HuH-7 (cell line): ENCODE measurements at regions not wholly inside any gene's neighbourhood (a gene's known extent, or its start where the extent isn't known, plus 50 kb on each side); places are given as distances from the start of the nearest gene placed in this dataset.

Experiments used
- DNase-seq: peaks from one replicate; pipeline ENCODE4 v3.0.0; 2011; ENCODE audit warnings: low spot score

DNA sequence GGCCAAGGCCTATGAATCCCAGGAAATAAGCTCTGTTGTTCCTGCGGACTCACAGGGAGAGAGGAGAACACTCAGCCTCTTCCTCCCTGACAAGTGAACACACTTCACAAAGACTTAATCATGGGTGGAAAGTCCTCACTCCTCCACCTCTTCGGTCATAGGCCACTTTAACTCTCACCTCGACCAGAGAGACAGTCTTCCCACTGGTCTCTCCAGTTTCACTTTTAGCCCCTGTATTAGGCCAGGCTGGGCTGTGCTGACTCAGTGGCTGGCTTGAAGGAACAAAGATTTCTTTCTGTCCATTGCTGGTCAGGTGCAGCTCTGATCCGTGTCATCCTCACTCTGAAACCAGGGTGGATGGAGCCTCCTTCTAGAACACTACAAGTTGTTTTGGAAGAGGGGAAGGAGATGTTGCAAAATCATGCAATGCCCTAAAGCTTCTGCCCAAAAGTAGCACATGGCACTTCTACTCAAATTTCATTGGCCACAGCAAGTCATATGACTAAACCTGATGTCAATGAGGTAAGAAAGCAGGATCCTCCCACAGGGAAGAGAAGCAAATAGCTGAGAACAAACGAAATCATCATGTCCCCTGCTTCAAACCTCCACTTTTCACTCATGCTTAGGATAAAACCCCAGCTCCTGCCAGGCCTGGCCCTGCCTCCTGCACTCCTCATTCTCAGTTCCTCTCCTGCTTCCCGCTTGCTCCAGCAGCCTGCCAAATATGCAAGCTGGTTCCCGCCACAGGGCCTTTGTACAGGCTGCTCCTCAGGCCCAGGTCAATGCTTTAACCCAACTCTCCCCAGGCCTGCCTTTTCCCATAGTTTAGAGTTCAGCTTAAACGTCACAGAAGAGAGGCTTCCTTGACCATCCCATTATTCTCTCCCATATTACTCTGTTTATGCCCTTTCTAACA is 150.5 kb upstream of the RUNX3 start:
- DNase-seq = no peak

GRCh38 chr1:25079048-25079447 is 149.0 kb upstream of the RUNX3 start:
- no peak for DNase-seq

DNA sequence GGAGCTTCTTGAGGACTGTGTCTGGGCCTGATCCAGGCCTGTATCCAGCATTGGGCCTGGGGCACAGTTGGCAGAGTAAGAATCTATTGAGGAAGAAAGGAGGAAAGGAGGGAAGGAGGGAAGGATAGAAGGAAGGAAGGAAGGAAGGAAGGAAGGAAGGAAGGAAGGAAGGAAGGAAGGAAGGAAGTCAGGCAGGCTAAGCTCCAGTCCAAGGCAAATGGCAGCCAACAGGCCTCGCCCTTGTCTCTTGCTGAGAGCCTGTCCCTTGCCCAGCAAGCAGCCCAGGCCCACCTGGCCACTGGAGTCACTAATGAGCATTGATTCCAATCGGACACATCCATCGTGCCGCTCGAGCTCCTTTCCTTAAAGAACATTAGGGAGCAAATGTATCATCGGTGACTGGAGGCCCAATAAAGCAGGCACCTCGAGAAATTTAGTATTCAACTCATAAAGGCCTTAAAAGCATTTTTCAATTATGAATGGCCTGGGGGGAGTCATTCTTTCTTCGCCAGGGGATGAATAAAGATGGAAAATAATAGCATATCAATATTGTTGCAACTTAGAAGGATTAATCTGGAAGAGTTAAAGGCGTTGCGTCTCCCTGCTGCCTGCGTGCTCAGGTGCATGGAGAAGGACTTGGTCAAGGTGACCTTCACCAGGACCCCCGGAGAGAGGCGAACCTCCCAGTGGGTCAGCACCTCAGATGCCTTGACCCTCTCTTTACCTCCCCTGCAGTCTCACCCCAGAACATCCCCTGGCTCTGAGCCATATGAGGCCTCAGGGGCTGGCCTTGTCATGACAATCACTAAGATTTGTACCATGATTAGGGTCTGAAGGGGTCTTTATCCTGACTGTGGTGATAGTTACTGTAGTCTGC is 144.5 kb upstream of the RUNX3 start:
- no peak for DNase-seq

- no peak for DNase-seq
Observed at GRCh38 chr1:25073640-25074270, 143.7 kb upstream of the RUNX3 start.

- no peak for DNase-seq
Observed at GRCh38 chr1:25072461-25072860, 142.4 kb upstream of the RUNX3 start.

- DNase-seq = no peak
Observed at GRCh38 chr1:25068829-25069228, 138.8 kb upstream of the RUNX3 start.

DNA sequence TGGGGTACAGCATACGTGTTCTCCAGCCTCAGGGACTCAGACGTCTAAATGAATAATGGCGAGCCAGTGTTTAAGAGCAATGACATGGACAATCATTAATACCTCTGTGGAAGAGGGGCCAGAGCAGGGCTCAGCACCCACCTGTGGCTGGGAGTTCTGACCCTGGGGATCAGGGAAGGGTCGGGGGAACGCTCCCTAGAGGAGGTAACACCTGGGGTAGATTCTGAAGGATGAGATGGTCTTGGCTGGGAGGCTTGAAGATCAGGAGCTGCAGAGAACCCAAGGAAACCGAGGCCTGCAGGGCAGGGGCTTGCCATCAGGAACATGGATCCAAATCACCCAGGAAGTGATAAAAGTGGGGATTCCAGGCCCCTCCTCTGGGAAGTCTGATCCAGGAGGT is 138.2 kb upstream of the RUNX3 start:
- DNase-seq = no peak

DNA sequence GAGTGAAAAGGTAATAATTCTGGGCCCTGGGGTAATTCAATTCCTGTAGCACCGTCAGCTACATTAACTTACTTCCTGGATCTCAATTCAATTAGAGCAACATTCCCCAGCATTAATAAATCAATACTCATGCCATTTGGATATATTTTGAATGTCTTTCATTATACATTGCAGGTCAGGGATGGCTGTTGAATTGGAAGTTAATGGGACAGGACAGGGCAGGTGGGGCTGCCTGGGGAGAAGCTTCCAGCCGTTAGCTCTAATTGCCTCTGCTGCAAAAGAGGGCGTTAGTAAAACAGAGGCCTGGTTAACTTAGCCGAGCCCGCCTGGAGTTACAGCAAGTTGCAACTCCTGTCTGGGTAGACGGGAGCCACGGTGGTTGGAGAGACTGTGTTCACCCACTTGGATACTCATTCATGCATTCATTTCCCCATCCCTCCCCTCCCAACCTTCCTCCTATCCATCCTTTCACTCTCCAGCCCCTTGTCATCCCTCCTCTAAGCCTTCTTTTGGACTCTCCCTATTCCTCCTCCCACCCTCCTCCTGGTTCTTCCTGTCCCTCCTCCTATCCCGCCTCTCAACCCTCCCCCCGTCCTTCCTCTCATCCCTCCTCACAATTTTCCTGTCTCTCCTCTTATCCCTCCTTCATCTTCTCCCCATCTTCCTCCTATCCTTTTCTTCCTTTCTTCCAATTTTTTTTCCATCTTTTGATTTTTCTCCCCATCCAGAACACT is 137.6 kb upstream of the RUNX3 start:
- DNase-seq = no peak

DNA sequence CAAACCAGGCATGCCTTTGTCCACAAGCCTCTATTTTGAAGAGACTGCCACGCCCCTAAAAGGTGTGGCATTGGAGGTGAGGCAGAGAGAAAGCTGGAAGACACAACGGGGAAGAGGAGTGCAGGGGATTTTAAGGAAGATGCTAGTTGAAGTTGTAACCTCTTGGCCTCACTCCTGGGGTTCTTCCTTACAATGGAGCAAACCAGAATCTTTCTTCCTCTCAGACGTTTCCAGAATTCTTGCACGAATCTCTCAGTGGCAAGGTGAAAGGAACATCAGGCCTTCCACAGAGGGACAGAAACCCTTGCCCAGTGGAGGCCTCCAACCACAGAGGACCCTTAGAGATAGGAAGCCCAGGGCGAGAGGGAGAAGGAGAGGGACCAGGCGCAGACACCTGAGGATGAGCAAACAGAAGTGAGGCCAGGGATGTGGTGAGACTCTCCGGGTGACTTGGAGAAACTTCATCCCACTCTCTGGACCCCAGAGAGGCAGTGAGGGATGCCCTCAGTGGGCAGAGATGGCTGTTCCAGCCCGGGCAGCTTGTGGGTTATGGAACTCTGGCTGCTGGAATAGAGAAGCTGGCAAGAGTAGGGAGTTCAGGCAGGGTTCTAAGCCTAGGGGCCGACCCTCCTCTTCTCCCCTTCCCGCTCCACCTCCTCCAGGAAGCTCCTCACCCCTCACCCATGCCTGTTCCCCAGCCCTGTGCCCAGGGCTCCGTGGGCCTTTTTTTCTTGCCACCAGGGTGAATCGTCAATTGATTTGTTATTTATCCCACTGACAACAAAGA is 136.8 kb upstream of the RUNX3 start:
- DNase-seq = no peak

DNA sequence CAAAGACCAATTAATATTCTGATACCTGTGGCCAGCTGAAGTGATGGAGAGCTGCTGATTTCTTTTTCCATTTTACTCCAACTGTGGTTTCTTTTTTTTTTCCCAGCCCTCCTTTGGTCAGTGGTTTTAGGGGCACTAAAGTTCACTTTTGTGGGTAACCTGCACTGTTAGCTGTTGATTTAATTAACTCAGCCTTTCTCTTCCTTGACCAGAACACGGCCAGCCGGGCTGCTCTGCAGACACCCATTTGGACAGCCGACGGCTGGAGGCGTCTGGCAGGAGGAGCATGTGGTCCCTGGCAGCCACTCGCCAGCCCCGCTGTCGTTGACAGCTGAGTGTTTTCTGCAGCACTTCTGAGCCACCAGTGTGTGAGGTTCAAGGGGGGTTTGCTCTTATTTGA is 136.2 kb upstream of the RUNX3 start:
- DNase-seq = no peak

GRCh38 chr1:25065795-25066238 is 135.7 kb upstream of the RUNX3 start:
- no peak for DNase-seq

- DNase-seq = no peak
Observed at GRCh38 chr1:25065321-25065721, 135.2 kb upstream of the RUNX3 start.

DNA sequence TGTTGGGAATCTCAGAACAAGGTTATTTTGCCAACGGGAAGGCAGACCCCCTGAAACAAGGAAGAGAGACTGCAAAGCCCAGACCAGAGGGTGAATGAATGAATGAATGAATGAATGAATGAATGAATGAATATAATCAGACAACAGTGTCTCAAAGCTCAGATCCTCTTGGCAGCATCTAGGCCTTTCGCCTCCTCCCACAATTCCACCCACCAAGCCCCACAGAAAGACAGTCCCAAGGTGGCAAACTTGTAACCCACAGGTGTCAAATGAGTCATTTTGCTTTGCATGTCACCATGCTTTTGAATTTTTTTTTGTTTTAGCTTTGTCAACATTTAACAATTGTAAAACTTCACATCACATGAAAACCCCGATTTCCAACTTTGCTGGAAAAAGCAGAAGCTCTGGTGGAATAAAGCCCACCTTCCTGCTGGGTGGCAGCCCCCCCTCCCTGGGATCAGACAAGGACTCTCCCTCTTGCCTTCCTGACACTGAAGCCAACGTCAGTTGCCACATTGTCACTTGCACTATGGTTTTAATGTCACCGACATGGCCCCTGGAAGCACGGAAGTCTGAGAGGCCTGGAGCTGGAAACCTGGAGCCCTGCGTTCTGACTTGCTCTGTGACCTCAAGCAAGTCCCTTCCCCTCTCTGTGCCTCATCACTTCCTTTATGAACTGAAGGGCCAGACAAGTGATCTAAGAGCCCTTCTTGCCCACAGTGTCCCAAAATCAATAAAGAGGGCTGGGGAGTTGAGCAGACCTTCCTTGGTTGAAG is 134.6 kb upstream of the RUNX3 start:
- DNase-seq = no peak

GRCh38 chr1:25063591-25064416 is 133.7 kb upstream of the RUNX3 start:
- no peak for DNase-seq

GRCh38 chr1:25062621-25063255 is 132.7 kb upstream of the RUNX3 start:
- no peak for DNase-seq

DNA sequence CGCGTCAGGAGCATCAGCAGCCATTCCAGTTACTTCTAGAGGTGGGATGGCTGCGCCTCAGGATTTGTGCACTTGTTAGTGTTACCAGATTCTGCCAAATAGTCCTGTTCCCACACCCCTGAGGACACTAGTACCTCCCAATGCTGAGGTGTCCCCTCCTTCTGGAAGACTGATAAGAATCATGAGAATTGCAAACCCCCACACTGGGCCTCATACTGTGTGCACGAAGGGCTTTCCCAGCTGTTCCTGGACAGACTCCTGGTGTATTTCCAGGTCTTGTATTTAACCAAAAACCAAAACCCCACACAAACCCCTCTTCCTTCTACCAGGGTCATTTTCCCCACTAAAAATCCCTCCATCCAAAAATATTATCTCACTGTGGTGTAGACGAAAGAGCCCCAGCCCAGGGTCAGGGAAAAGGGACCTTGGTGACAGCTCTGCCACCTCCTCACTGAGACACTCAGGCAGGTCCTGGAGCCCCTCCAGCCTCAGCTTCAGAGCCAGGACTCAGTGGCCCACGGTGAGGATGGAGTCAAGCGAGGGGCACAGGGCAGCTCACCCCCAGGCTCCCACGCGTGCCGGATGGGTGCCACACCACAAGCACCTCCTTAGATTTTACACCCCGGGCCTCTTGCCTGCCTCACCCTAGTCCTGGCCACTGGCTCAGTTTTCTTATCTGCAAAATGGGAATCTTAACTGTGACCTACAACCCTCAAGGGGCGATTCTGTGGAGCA is 131.4 kb upstream of the RUNX3 start:
- no peak for DNase-seq

DNA sequence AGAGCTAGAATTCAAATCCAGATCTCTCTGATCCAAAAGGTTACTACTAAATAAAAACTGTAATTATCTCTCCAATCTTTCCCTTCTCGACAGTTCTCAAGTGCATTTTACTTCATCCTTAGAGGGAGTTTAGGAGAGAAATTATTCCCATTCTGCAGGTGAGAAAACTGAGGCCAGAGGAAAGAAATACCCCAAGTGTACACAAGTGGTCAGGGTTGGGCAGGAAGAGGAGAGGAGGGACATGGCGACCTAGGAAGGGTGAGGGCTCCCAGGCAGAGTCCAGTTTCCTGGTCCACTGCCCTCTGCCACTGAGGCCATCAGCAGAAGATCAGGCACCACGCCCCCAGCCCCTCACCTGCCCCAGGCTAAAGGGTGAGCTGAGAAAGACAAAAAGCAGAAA is 127.1 kb upstream of the RUNX3 start:
- no peak for DNase-seq

GRCh38 chr1:25056536-25056935 is 126.5 kb upstream of the RUNX3 start:
- no peak for DNase-seq
